GM12891 (cell line): ENCODE measurements at regions not wholly inside any gene's neighbourhood (a gene's known extent, or its start where the extent isn't known, plus 50 kb on each side); places are given as distances from the start of the nearest gene placed in this dataset.

Source experiments
- POLR2A ChIP-seq: IDR thresholded peaks from 2 replicates; pipeline ENCODE4 v1.6.1; 2011; ENCODE audit warnings: low read depth, low read length, control low read depth
- POLR2AphosphoS5 ChIP-seq: IDR thresholded peaks from 2 replicates; pipeline ENCODE4 v1.6.1; 2011; ENCODE audit warnings: low read depth, low read length, control low read depth
- POU2F2 ChIP-seq: IDR thresholded peaks from 2 replicates; pipeline ENCODE4 v1.6.1; 2011; ENCODE audit warnings: low read depth, mild to moderate bottlenecking, control low read depth, low read length, moderate library complexity
- SPI1 ChIP-seq: IDR thresholded peaks from 2 replicates; pipeline ENCODE4 v1.6.1; 2011; ENCODE audit warnings: low read depth, low read length, control low read depth
- TAF1 ChIP-seq: IDR thresholded peaks from 2 replicates; pipeline ENCODE4 v1.6.1; 2011; ENCODE audit warnings: low read depth, low read length, control low read depth

DNA sequence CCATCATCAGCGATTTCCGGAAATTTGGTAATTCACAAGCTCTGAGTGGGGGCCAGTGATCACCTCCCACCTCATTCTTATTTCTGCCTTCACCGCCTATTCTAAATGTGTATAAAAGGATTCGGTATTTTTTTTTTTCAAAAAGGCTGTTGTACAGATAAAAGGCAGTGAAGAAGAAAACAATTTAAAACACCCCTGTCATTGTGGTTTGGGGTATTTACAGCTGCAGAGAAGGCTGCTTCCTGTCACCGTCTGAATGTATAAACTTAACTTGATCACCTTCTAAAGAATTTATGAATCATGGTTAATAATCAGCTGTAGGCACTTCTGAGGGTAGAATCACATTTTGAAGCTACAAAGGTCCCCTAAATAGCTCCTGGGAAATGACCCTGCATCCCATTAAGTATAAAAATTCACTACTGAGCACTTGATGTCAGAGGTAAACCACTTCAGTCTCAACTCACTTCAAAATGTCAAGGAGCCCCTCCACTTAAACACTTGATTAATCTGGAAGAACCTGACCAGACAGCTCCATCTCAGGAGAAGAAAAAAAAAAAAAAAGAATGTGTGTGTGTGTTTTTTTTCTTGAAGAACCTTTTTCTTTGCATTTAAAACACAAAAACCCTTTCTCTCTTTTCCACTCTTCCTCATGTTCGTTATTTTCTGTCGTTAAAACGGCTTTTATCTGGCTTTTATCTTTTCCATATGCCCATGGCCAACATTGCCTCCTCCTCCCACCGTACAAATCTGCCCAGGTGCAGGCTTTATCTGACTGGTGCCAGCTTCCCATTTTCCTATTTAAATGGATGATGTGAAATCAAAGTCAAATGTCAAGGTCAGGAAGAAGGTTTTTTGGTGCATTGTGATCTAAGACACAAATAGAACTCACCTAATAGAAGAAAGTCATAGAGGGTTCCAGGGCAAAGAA lies 291.2 kb downstream of the IRX1 start:
- no peak for TF ChIP-seq POLR2AphosphoS5
- no peak for TF ChIP-seq POLR2A
- no peak for TF ChIP-seq TAF1
- TF ChIP-seq SPI1, result no peak
- no peak for TF ChIP-seq POU2F2
